ENCODE measurements at regions not wholly inside any gene's neighbourhood (a gene's known extent, or its start where the extent isn't known, plus 50 kb on each side); places are given as distances from the start of the nearest gene placed in this dataset.
"Not testable (repeated sequence)": the region's sequence is repeated elsewhere in the genome, so short reads cannot be mapped to it uniquely, and the experiment has no call there.

DNA sequence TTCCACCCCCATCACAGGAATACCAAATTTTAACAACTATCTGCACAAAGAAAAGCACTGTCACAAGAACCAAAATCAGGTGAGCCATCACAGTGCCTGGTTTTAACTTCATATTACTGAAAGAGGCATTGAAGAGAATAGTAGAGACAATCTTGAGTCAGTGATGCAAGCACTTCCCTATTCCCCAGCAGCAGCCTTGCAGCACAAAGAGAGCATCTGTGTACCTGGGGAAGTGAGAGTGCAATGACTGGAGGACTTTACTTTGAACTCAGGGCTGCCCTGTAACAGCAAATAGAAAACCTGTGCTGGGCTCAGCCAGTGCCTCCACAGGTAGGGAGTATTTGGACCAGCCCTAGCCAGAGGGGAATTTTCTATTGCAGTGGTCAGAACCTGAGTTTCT, 361.8 kb downstream of the TEX13C start:
- H3K27me3 ChIP-seq (ENCODE audit: control insufficient read depth in 2 of 2, insufficient read depth in 2 of 2, low read length in 2 of 2) = no peaks in the 10 kb centered on the region
- no peak overlapping the region for H3K4me3 ChIP-seq
- FAIRE-seq (no peak), ATAC-seq (no peak), DNase-seq (ENCODE audit: extremely low read depth in 1 of 4, low spot score in 3 of 4) (no peak)
- no peaks in the 10 kb centered on the region for H3K36me3 ChIP-seq (ENCODE audit: control insufficient read depth, insufficient read depth, low read length)
- H3K79me2 ChIP-seq (ENCODE audit: control insufficient read depth, insufficient read depth, low read length) = no peaks in the 10 kb centered on the region
- no peak overlapping the region for H2AFZ ChIP-seq (ENCODE audit: low read depth, low read length)
- no TSS peak for BruUV-seq (replicated peaks)
- no peak overlapping the region for H3K27ac ChIP-seq (ENCODE audit: extremely low read depth, low read depth, low read length)
- no peaks in the 10 kb centered on the region for H3K9me3 ChIP-seq (replicated peaks; ENCODE audit: control insufficient read depth, insufficient read depth, low read depth, low read length)
- in situ Hi-C loops (cut with MboI) (no loop called here), intact Hi-C loops (cut with micrococcal nuclease) (no loop called here)
- H3K9ac ChIP-seq (ENCODE audit: insufficient read depth in 1 of 2, low read depth in 2 of 2, low read length in 2 of 2) = no peak overlapping the region
- TF ChIP-seq BRF1 (IDR thresholded peaks at IDR 0.05; ENCODE audit: borderline replicate concordance, extremely low read depth, insufficient read length) (no peak), GATA2 (CRISPR knock-in tag; IDR thresholded peaks at IDR 0.05) (no peak), WHSC1 (IDR thresholded peaks at IDR 0.05; ENCODE audit: low read length) (no peak), ZEB2 (IDR thresholded peaks at IDR 0.05) (no peak), PCBP1 (IDR thresholded peaks at IDR 0.05; ENCODE audit: low read depth, low read length, poor library complexity, severe bottlenecking) (no peak), RFX5 (IDR thresholded peaks at IDR 0.05; ENCODE audit: low read depth, low read length) (no peak), ZBTB17 (CRISPR knock-in tag; IDR thresholded peaks at IDR 0.05) (no peak)
- no peaks in the 10 kb centered on the region for H4K20me1 ChIP-seq (replicated peaks; ENCODE audit: control insufficient read depth, insufficient read depth, low read length)
- H3K4me1 ChIP-seq (replicated peaks in 1 of 2; ENCODE audit: control insufficient read depth in 2 of 2, insufficient read depth in 2 of 2, low read length in 2 of 2) = no peaks in the 10 kb centered on the region
- ChIA-PET POLR2A (no interaction called here), CTCF (ENCODE audit: low intra/inter-chr PET ratio) (no interaction called here)
- H3K4me2 ChIP-seq (ENCODE audit: insufficient read depth, low read length) = no peak overlapping the region
- H3K9me1 ChIP-seq (ENCODE audit: control insufficient read depth, insufficient read depth, low read length) = no peaks in the 10 kb centered on the region

DNA sequence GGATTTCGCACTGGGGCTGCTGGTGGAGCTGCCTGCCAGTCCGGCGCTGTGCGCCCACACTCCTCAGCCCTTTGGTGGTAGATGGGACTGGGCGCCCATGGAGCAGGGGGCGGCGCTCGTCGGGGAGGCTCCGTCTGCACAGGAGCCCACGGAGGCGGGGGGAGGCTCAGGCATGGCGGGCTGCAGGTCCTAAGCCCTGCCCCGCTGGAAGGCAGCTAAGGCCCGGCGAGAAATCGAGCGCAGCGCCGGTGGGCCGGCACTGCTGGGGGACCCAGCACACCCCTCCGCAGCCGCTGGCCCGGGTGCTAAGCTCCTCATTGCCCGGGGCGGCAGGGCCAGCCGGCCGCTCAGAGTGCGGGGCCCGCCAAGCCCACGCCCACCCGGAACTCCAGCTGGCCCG, 370.9 kb downstream of the TEX13C start:
- DNase-seq (ENCODE audit: extremely low read depth in 1 of 4, low spot score in 3 of 4); CTCF ChIA-PET (ENCODE audit: low intra/inter-chr PET ratio); H3K4me2 ChIP-seq (ENCODE audit: insufficient read depth, low read length); POLR2A ChIA-PET; H3K9me3 ChIP-seq (replicated peaks; ENCODE audit: control insufficient read depth, insufficient read depth, low read depth, low read length); H3K79me2 ChIP-seq (ENCODE audit: control insufficient read depth, insufficient read depth, low read length); H3K27ac ChIP-seq (ENCODE audit: extremely low read depth, low read depth, low read length); FAIRE-seq; H2AFZ ChIP-seq (ENCODE audit: low read depth, low read length); in situ Hi-C loops (cut with MboI); ATAC-seq; H3K4me3 ChIP-seq; H3K9ac ChIP-seq (ENCODE audit: insufficient read depth in 1 of 2, low read depth in 2 of 2, low read length in 2 of 2); H3K36me3 ChIP-seq (ENCODE audit: control insufficient read depth, insufficient read depth, low read length); intact Hi-C loops (cut with micrococcal nuclease); H3K27me3 ChIP-seq (ENCODE audit: control insufficient read depth in 2 of 2, insufficient read depth in 2 of 2, low read length in 2 of 2); BruUV-seq (replicated peaks); H4K20me1 ChIP-seq (replicated peaks; ENCODE audit: control insufficient read depth, insufficient read depth, low read length); H3K9me1 ChIP-seq (ENCODE audit: control insufficient read depth, insufficient read depth, low read length); H3K4me1 ChIP-seq (replicated peaks in 1 of 2; ENCODE audit: control insufficient read depth in 2 of 2, insufficient read depth in 2 of 2, low read length in 2 of 2): not testable (repeated sequence)
- WGBS (ENCODE audit: insufficient coverage, low coverage, missing lambda C conversion rate) = 34% methylated on average over 10 of the region's 33 CpGs
